ENCODE measurements at regions not wholly inside any gene's neighbourhood (a gene's known extent, or its start where the extent isn't known, plus 50 kb on each side); places are given as distances from the start of the nearest gene placed in this dataset.
"Not testable (repeated sequence)": the region's sequence is repeated elsewhere in the genome, so short reads cannot be mapped to it uniquely, and the experiment has no call there.

GRCh38 chr21:22804151-22804550, 1805.9 kb downstream of the NCAM2 start:
- DNase-seq: no peak

- DNase-seq: no peak
These were observed 1808.1 kb downstream of the NCAM2 start for GRCh38 chr21:22806278-22806677.

- no peak for DNase-seq
These were observed 1815.0 kb downstream of the NCAM2 start for GRCh38 chr21:22813201-22813600.

- DNase-seq: not testable (repeated sequence)
These were observed 1820.7 kb downstream of the NCAM2 start for GRCh38 chr21:22818681-22819485.

- DNase-seq: no peak
These were observed 1829.2 kb downstream of the NCAM2 start for GRCh38 chr21:22827422-22827821.

GRCh38 chr21:22842875-22843274, 1844.7 kb downstream of the NCAM2 start:
- DNase-seq: no peak

GRCh38 chr21:22855581-22855980, 1857.4 kb downstream of the NCAM2 start:
- DNase-seq: no peak

GRCh38 chr21:22871692-22872091, 1873.5 kb downstream of the NCAM2 start:
- DNase-seq: no peak

GRCh38 chr21:22880573-22880972, 1882.4 kb downstream of the NCAM2 start:
- DNase-seq: no peak

- no peak for DNase-seq
These were observed 1882.9 kb downstream of the NCAM2 start for GRCh38 chr21:22881131-22881530.

- peak; percentile 45 for DNase-seq
These were observed 1886.9 kb downstream of the NCAM2 start for GRCh38 chr21:22885079-22885478.

GRCh38 chr21:22885614-22886013, 1887.4 kb downstream of the NCAM2 start:
- DNase-seq: no peak

- DNase-seq: no peak
These were observed 1891.2 kb downstream of the NCAM2 start for GRCh38 chr21:22889445-22889844.

GRCh38 chr21:22890656-22891055, 1892.4 kb downstream of the NCAM2 start:
- DNase-seq: no peak

GRCh38 chr21:22892028-22892427, 1893.8 kb downstream of the NCAM2 start:
- DNase-seq: no peak

GRCh38 chr21:22892740-22893139, 1894.5 kb downstream of the NCAM2 start:
- DNase-seq: no peak

GRCh38 chr21:22898051-22898665, 1899.9 kb downstream of the NCAM2 start:
- DNase-seq: no peak

- DNase-seq: no peak
These were observed 1902.3 kb downstream of the NCAM2 start for GRCh38 chr21:22900490-22900889.

- DNase-seq: no peak
These were observed 1905.6 kb downstream of the NCAM2 start for GRCh38 chr21:22903851-22904250.

- no peak for DNase-seq
These were observed 1906.2 kb downstream of the NCAM2 start for GRCh38 chr21:22904385-22904784.

- DNase-seq: no peak
These were observed 1926.8 kb downstream of the NCAM2 start for GRCh38 chr21:22925032-22925431.

GRCh38 chr21:22927469-22927868, 1929.3 kb downstream of the NCAM2 start:
- no peak for DNase-seq

GRCh38 chr21:22941779-22942490, 1943.7 kb downstream of the NCAM2 start:
- no peak for DNase-seq

- no peak for DNase-seq
These were observed 1957.3 kb downstream of the NCAM2 start for GRCh38 chr21:22955559-22955958.

Measured in NCI-H1048 (cell line).